Ovary (tissue), 7 donors: ENCODE measurements at regions not wholly inside any gene's neighbourhood (a gene's known extent, or its start where the extent isn't known, plus 50 kb on each side); places are given as distances from the start of the nearest gene placed in this dataset.

ENCODE experiments used
- DNase-seq, 5 donors: peaks; one replicate each; pipeline ENCODE4 v3.0.0-alpha.2; 2019 to 2020
- H3K27ac ChIP-seq, 2 donors: fragments of 200-600 bp; one replicate each; pipeline versions ENCODE4 v1.5.1 to v1.8.0; 2019 to 2022
- H3K27me3 ChIP-seq: fragments of 200-600 bp; one replicate; pipeline ENCODE4 v1.8.0; 2022
- H3K36me3 ChIP-seq: fragments of 200-600 bp; sonication (generic); one replicate; pipeline ENCODE4 v1.5.1; 2019
- H3K4me1 ChIP-seq: one replicate; pipeline ENCODE4 v1.8.1; 2013; ENCODE audit warnings: mild to moderate bottlenecking, moderate library complexity; ENCODE audit not compliant: insufficient read depth
- H3K4me3 ChIP-seq: fragments of 200-600 bp; sonication (generic); one replicate; pipeline ENCODE4 v1.5.1; 2017
- H3K9me3 ChIP-seq, 2 donors: fragments of 200-600 bp in 1 of 2; sonication (generic) in 1 of 2; one replicate each; pipeline versions ENCODE4 v1.5.1 to v1.8.1; 2013 to 2019; ENCODE audit warnings: mild to moderate bottlenecking in 1 of 2, moderate library complexity in 1 of 2
- EP300 ChIP-seq: sonication (generic); formaldehyde crosslinking; IDR thresholded peaks from one replicate; pipeline ENCODE4 v1.6.1; 2017; ENCODE audit warnings: antibody characterized with exemption
- POLR2A ChIP-seq: fragments of 450-650 bp; IDR thresholded peaks from one replicate; pipeline ENCODE4 v1.6.1; 2017; ENCODE audit warnings: antibody characterized with exemption, mild to moderate bottlenecking, moderate library complexity
- WGBS, 3 donors: extraction: QIAGEN DNeasy Blood & Tissue Kit in 1 of 3; methylation state at CpG; one replicate each; pipeline versions ENCODE4 v1.1.5 to v1.1.7; 2013 to 2017; 5-methylcytosine and 5-hydroxymethylcytosine counted together
- intact Hi-C, 4 donors: fragments of 100-400 bp; cut with DNase I; formaldehyde crosslinking; loops; one replicate each; pipeline versions ENCODE4 v1.11.0 to v1.15.1; 2022 to 2023
- TF ChIP-seq, protein P1 (sequence below), 3 donors: fragments of 450-650 bp in 2 of 3; fragments of 200-600 bp in 1 of 3; IDR thresholded peaks; one replicate each; pipeline versions ENCODE4 v1.5.1 to v1.8.0; 2016 to 2022; ENCODE audit warnings: antibody characterized with exemption in 3 of 3, mild to moderate bottlenecking in 1 of 3
- donor health status: DM: no; HTN: no; CAD: no; lungs with moderate emphysema.
- donor health status: DM: no; HTN: no; CAD: no.
- donor health status: Bipolar disorder and iron deficiency.
- donor health status: DM: no; HTN: no; CAD: no.
- donor health status: DM: yes; HTN: yes; CAD: no.

DNA sequence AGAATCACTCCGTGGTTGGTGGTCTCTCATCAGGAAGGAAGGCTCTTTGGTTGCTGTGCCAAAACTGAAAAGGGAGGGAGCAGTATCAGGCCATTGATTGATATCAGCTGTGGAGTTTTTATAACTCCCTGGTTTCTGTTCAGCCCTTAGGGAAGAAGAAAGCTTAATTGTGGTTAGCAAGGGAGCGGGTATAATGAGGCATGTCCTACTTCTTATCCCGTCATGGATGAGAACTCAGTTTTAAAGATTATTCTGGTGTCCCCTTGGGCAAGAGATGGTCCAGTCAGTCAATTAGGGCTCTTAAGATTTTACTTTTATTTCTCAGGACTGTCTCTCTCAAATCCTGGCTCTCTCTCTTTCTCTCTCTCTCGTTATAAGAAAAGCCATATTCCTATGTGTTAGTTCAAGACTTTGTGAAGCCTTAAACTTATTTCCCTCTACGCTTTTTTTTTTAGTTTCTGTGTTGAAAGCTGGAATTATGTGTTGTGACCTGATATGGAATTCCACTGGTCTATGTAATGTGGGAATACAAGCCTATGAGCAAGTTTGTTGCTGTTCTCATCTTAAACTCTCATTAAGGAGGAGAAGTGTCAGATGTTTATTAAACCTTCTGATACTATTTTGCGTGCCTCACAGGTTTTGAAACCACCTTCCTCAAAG lies 514.0 kb upstream of the CDH2 start:
- H3K4me3 ChIP-seq, result no peak overlapping the region
- no peaks in the 10 kb centered on the region for H3K9me3 ChIP-seq
- H3K27ac ChIP-seq, result no peak overlapping the region
- intact Hi-C loops, result no loop called here
- no peaks in the 10 kb centered on the region for H3K4me1 ChIP-seq
- WGBS, 3 donors, result 74 to 81% (median 76%) methylated on average over 6 of the region's 6 CpGs
- DNase-seq, result no peak
- no peak for TF ChIP-seq POLR2A
- TF ChIP-seq, protein P1, sequence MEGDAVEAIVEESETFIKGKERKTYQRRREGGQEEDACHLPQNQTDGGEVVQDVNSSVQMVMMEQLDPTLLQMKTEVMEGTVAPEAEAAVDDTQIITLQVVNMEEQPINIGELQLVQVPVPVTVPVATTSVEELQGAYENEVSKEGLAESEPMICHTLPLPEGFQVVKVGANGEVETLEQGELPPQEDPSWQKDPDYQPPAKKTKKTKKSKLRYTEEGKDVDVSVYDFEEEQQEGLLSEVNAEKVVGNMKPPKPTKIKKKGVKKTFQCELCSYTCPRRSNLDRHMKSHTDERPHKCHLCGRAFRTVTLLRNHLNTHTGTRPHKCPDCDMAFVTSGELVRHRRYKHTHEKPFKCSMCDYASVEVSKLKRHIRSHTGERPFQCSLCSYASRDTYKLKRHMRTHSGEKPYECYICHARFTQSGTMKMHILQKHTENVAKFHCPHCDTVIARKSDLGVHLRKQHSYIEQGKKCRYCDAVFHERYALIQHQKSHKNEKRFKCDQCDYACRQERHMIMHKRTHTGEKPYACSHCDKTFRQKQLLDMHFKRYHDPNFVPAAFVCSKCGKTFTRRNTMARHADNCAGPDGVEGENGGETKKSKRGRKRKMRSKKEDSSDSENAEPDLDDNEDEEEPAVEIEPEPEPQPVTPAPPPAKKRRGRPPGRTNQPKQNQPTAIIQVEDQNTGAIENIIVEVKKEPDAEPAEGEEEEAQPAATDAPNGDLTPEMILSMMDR (IDR thresholded peaks at IDR 0.05), result no peak
- no peak for TF ChIP-seq EP300
- no peaks in the 10 kb centered on the region for H3K27me3 ChIP-seq
- no peaks in the 10 kb centered on the region for H3K36me3 ChIP-seq

DNA sequence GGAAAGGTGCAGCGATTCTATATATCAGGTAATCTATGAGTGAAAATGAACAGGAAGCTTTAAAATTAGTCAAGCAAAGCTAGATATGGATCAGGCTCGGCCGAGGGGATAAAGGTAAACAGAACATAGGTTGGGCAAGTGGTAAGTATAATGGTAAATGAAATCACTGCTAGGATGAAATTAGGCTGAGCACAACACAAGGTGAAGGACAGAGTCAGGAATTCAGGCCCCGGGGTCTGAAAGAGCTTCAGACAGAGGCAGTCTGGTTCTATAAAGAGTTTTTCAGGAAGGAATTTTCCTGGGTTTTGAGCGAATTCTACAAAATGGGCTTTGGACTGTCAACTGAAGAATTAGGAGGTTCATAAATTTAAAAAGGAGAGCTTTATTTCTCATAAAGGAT lies 513.2 kb upstream of the CDH2 start:
- H3K27ac ChIP-seq, result no peak overlapping the region
- no peak overlapping the region for H3K4me3 ChIP-seq
- no peak for DNase-seq
- H3K4me1 ChIP-seq, result no peaks in the 10 kb centered on the region
- TF ChIP-seq EP300 (no peak), POLR2A (no peak)
- TF ChIP-seq, protein P1 (IDR thresholded peaks at IDR 0.05), result no peak
- 69 to 71% (median 70%) methylated on average over 5 of the region's 5 CpGs for WGBS, 3 donors
- no peaks in the 10 kb centered on the region for H3K27me3 ChIP-seq
- intact Hi-C loops, result no loop called here
- no peaks in the 10 kb centered on the region for H3K36me3 ChIP-seq
- no peaks in the 10 kb centered on the region for H3K9me3 ChIP-seq

DNA sequence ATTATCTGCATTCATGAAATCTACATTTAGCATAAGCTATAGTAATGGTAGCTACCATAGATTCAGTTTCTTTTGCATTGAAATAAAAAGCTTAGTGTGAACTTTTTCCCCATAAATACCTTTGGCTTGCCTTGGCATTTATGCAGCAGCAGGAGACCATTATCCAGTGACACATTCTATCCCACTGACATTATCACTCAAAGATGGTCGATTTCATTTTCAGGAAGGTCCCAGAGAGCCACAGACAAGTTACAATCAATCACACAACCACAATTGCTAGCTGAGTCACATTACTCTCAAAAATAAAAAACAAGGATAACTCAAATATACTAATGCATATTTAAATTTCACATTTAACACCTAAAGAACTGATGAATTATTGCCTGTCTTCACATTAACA lies 512.7 kb upstream of the CDH2 start:
- intact Hi-C loops, result no loop called here
- no peaks in the 10 kb centered on the region for H3K4me1 ChIP-seq
- no peak overlapping the region for H3K27ac ChIP-seq
- H3K36me3 ChIP-seq, result no peaks in the 10 kb centered on the region
- no peak overlapping the region for H3K4me3 ChIP-seq
- 44 to 59% (median 54%) methylated on average over 1 of the region's 1 CpG for WGBS, 3 donors
- DNase-seq, result no peak
- H3K27me3 ChIP-seq, result no peaks in the 10 kb centered on the region
- no peaks in the 10 kb centered on the region for H3K9me3 ChIP-seq
- TF ChIP-seq, protein P1 (IDR thresholded peaks at IDR 0.05), result no peak
- TF ChIP-seq EP300, result no peak
- no peak for TF ChIP-seq POLR2A

DNA sequence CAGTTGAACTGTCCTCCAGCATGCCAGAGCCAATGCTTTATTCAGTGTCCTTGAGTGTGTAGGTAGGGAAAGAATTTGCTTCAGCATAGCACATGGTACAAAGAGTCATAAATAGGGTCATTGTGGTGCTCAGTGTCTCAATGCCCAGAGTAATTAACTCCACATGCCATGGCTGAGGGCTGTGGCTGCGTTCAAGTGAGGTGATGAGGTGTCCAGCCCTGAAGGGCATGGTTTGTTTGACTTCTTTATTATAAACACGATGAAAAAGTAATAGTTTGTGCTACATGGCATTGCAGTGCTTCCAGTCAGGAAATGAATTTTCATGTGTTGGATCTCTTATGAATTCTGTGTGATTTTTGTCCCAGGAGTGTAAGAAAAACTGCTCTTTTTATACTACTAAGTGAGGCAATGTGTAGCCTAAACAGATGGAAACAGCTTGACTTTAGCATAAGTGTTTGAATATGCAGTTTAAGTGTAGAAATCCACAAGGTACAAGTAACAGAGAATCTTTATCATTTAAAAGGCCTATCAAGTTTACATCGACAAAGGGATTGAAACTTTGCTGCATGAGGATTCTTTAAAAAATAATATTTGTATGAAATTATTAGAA lies 507.9 kb upstream of the CDH2 start:
- 83 to 86% (median 85%) methylated on average over 3 of the region's 3 CpGs for WGBS, 3 donors
- no peak overlapping the region for H3K27ac ChIP-seq
- intact Hi-C loops, result no loop called here

More for the DNA sequence above, 507.9 kb upstream of the CDH2 start:
- Histone ChIP-seq H3K4me1 (no peaks in the 10 kb centered on the region), H3K9me3 (no peaks in the 10 kb centered on the region), H3K27me3 (no peaks in the 10 kb centered on the region), H3K36me3 (no peaks in the 10 kb centered on the region), H3K4me3 (no peak overlapping the region)
- DNase-seq, result no peak
- no peak for TF ChIP-seq EP300
- TF ChIP-seq, protein P1 (IDR thresholded peaks at IDR 0.05), result no peak
- no peak for TF ChIP-seq POLR2A
